ENCODE measurements at regions not wholly inside any gene's neighbourhood (a gene's known extent, or its start where the extent isn't known, plus 50 kb on each side); places are given as distances from the start of the nearest gene placed in this dataset.
"Not testable (repeated sequence)": the region's sequence is repeated elsewhere in the genome, so short reads cannot be mapped to it uniquely, and the experiment has no call there.

- DNase-seq = no peak
Measured at GRCh38 chr5:120092649-120093048, 371.5 kb upstream of the PRR16 start.

GRCh38 chr5:120093178-120093577 is 370.9 kb upstream of the PRR16 start:
- peak; percentile 52 to 67 for DNase-seq

GRCh38 chr5:120096413-120096812 is 367.7 kb upstream of the PRR16 start:
- DNase-seq = peak; percentile 26 to 31

- DNase-seq = no peak
Measured at GRCh38 chr5:120098426-120098825, 365.7 kb upstream of the PRR16 start.

GRCh38 chr5:120098902-120099535 is 365.1 kb upstream of the PRR16 start:
- DNase-seq = peak; percentile 8 to 13

GRCh38 chr5:120101771-120102170 is 362.3 kb upstream of the PRR16 start:
- DNase-seq = no peak

GRCh38 chr5:120103495-120103894 is 360.6 kb upstream of the PRR16 start:
- no peak for DNase-seq

GRCh38 chr5:120106912-120107525 is 357.1 kb upstream of the PRR16 start:
- DNase-seq = no peak

- DNase-seq = no peak
Measured at GRCh38 chr5:120108586-120109248, 355.4 kb upstream of the PRR16 start.

GRCh38 chr5:120122703-120123102 is 341.4 kb upstream of the PRR16 start:
- DNase-seq = no peak

GRCh38 chr5:120124031-120124430 is 340.1 kb upstream of the PRR16 start:
- no peak for DNase-seq

- DNase-seq = no peak
Measured at GRCh38 chr5:120124961-120125360, 339.1 kb upstream of the PRR16 start.

- not testable (repeated sequence) for DNase-seq
Measured at GRCh38 chr5:120132347-120132746, 331.8 kb upstream of the PRR16 start.

- no peak for DNase-seq
Measured at GRCh38 chr5:120134944-120135343, 329.2 kb upstream of the PRR16 start.

- no peak for DNase-seq
Measured at GRCh38 chr5:120137582-120137981, 326.5 kb upstream of the PRR16 start.

GRCh38 chr5:120139039-120139438 is 325.1 kb upstream of the PRR16 start:
- DNase-seq = peak; percentile 97 to 100

GRCh38 chr5:120140501-120140900 is 323.6 kb upstream of the PRR16 start:
- peak in 1 of 2 donors; percentile 19 for DNase-seq

- peak in 1 of 2 donors; percentile 26 for DNase-seq
Measured at GRCh38 chr5:120141076-120141475, 323.0 kb upstream of the PRR16 start.

- DNase-seq = no peak
Measured at GRCh38 chr5:120146787-120147186, 317.3 kb upstream of the PRR16 start.

GRCh38 chr5:120147911-120148310 is 316.2 kb upstream of the PRR16 start:
- DNase-seq = not testable (repeated sequence)

GRCh38 chr5:120150770-120151169 is 313.3 kb upstream of the PRR16 start:
- DNase-seq = no peak

- no peak for DNase-seq
Measured at GRCh38 chr5:120151181-120151580, 312.9 kb upstream of the PRR16 start.

- DNase-seq = no peak
Measured at GRCh38 chr5:120151825-120152224, 312.3 kb upstream of the PRR16 start.

GRCh38 chr5:120152472-120152871 is 311.6 kb upstream of the PRR16 start:
- DNase-seq = peak; percentile 58 to 64

Measured in inflammatory macrophage treated with lipopolysaccharide for 1 hour (primary cell).